Muscle of leg (tissue), 3 donors: ENCODE measurements at regions not wholly inside any gene's neighbourhood (a gene's known extent, or its start where the extent isn't known, plus 50 kb on each side); places are given as distances from the start of the nearest gene placed in this dataset.
"Not testable (repeated sequence)": the region's sequence is repeated elsewhere in the genome, so short reads cannot be mapped to it uniquely, and the experiment has no call there.

Experiments
- DNase-seq: peaks from one replicate; pipeline ENCODE4 v3.0.0; 2013
- H3K27ac ChIP-seq: one replicate; pipeline ENCODE4 v1.5.1; 2013; ENCODE audit warnings: mild to moderate bottlenecking, low read length, control low read depth
- H3K27me3 ChIP-seq: one replicate; pipeline ENCODE4 v1.6.1; 2013; ENCODE audit warnings: low read length; ENCODE audit not compliant: control insufficient read depth, insufficient read depth
- H3K36me3 ChIP-seq: one replicate; pipeline ENCODE4 v1.6.1; 2013; ENCODE audit warnings: low read length; ENCODE audit not compliant: control insufficient read depth, insufficient read depth
- H3K4me1 ChIP-seq: one replicate; pipeline ENCODE4 v1.6.1; 2013; ENCODE audit warnings: low read length; ENCODE audit not compliant: control insufficient read depth, insufficient read depth
- H3K4me3 ChIP-seq: one replicate; pipeline ENCODE4 v1.5.1; 2013; ENCODE audit warnings: low read length, control low read depth
- H3K9me3 ChIP-seq: replicated peaks from 2 replicates; pipeline ENCODE4 v1.6.1; 2013; ENCODE audit warnings: low read depth, low read length; ENCODE audit not compliant: control insufficient read depth
- WGBS: methylation state at CpG from one replicate; pipeline ENCODE4 v1.1.5; 2013; ENCODE audit warnings: missing lambda C conversion rate; ENCODE audit not compliant: insufficient coverage; 5-methylcytosine and 5-hydroxymethylcytosine counted together

DNA sequence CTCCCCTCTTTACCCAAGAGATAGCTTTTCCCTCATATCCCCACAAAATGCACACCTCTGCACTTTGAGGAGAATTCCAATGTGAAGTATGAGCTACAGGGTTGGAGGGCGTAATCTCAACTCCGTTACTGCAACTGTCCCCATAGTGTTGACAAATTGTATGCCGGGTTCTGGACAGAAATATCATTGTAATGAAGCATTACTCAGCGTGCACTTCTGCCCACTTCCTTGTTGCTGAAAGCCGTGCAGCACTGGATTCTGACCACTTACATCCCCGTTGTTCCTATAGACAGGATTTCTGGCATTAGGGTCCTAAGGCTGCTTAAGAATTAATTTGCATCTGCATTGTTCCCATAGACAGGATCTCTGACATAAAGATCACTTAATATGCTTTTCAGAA, 205.6 kb downstream of the RHOU start:
- no peaks in the 10 kb centered on the region for H3K27me3 ChIP-seq
- 56% methylated on average over 3 of the region's 6 CpGs for WGBS
- no peak for DNase-seq
- H3K9me3 ChIP-seq, result no peaks in the 10 kb centered on the region
- H3K4me3 ChIP-seq, result no peak overlapping the region
- H3K4me1 ChIP-seq, result peaks cover 42% of the 10 kb centered on the region
- no peak overlapping the region for H3K27ac ChIP-seq
- H3K36me3 ChIP-seq, result no peaks in the 10 kb centered on the region

DNA sequence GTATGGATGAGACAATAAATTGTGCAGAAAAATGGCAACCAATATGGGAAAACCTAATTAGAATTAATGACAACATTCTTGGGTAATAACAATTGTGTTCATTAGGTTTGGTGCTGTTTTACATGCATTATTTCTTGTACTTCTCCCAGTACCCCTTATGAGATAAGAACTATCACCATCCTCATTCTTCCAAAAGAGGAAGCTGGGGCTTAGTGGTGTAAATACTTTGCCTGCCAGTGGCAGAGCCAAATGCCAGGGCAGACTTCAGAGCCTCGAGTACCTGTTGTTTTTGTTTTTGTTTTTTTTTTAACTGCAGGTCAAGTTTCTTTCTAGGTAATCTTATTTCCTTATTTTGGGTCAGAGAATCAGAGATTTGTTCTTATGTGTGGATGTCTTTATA, 206.4 kb downstream of the RHOU start:
- Histone ChIP-seq H3K9me3 (no peaks in the 10 kb centered on the region), H3K4me3 (no peak overlapping the region), H3K27me3 (no peaks in the 10 kb centered on the region), H3K4me1 (peaks cover 36% of the 10 kb centered on the region), H3K27ac (no peak overlapping the region), H3K36me3 (no peaks in the 10 kb centered on the region)
- DNase-seq, result no peak
- WGBS, result no CpG with 5 or more reads among the region's 1 CpG

DNA sequence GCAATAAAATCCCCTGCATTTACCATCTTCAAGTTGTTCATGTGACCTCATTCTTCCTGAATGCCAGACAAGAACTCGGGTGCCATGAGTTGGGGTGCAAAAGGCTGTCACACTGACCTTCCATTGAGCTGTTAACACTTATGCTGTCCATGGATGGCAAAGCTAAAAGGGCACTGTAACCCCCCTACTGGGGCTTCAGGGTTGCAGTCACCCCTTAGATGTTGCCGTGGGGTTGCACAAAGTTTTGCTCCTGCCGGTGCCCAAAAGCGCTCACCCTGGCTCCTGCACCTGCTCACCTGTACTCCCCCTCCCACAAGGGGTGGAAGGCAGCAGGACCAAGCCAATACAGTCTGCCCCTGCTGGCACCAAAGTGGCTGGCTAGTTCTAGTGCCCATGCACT, 208.2 kb downstream of the RHOU start:
- Histone ChIP-seq H3K27ac (peak overlapping the region; percentile 74), H3K27me3 (no peaks in the 10 kb centered on the region), H3K36me3 (no peaks in the 10 kb centered on the region), H3K9me3 (no peaks in the 10 kb centered on the region), H3K4me3 (no peak overlapping the region), H3K4me1 (peaks cover 18% of the 10 kb centered on the region)
- WGBS, result 98% methylated on average over 4 of the region's 4 CpGs
- DNase-seq, result no peak

DNA sequence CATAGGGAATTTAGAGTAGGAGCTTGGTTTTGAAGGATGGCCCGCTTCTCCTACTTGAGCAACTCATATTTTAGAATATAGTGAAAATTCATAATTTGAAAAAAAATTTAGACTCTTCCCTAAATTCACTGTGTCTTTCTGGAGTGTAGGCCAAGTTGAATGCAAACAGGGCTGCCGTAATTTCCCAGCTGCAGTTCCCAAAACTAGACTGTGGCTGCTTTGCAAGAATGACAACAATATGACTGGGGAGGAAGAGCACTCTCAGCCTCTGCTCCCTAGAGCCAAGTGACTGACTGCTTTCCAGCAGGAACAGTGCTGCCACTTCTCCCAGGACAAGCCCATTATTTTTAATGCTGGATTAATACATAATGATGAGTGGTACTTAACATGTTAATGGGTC, 209.0 kb downstream of the RHOU start:
- Histone ChIP-seq H3K4me3 (no peak overlapping the region), H3K4me1 (peaks cover 11% of the 10 kb centered on the region), H3K27ac (peak overlapping the region; percentile 74), H3K27me3 (no peaks in the 10 kb centered on the region), H3K9me3 (no peaks in the 10 kb centered on the region), H3K36me3 (no peaks in the 10 kb centered on the region)
- WGBS, result 0% methylated on average over 1 of the region's 2 CpGs
- DNase-seq, result peak; percentile 89

DNA sequence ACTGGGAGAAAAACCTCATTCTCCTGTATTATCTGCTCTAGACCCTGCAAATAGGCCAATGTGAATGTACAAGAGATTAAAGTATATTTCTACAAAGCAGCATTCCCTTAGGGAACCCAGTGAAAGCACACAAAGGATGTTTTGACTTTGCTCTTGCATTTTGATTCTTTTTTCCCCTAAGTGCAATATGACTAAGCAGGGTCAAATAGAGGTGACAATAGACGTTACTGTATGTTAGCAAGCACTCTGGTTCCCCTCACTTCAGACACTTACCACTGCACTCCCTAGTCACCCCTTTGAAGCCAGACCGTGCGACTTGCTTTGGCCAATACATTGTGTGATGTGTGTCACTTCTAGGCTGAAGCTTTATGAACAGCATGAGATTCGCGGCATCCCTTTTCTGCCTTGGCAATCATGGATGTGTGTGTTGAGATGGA, 209.7 kb downstream of the RHOU start:
- Histone ChIP-seq H3K27ac (peak overlapping the region; percentile 52), H3K4me1 (peaks cover 9% of the 10 kb centered on the region), H3K9me3 (no peaks in the 10 kb centered on the region), H3K4me3 (no peak overlapping the region), H3K27me3 (no peaks in the 10 kb centered on the region), H3K36me3 (no peaks in the 10 kb centered on the region)
- WGBS, result no CpG with 5 or more reads among the region's 5 CpGs
- DNase-seq, result peak; percentile 74

DNA sequence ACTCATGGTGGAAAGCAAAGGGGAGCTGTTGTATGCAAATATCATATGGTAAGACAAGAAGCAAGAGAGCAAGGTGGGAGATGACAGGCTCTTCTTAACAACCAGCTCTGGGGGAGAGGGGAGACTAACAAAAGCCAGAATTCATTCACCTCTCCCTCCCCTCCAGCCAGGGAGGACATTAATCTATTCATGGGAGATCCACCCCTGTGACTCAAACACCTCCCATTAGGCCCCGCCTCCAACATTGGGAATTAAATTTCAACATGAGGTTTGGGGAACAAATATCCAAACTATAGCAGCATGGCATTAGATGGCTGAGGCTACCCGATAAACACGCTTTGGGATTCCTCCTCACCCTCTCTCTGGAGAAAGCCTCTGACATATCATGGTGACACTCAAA, 210.6 kb downstream of the RHOU start:
- Histone ChIP-seq H3K36me3 (no peaks in the 10 kb centered on the region), H3K27ac (no peak overlapping the region), H3K4me1 (peaks cover 9% of the 10 kb centered on the region), H3K27me3 (no peaks in the 10 kb centered on the region), H3K9me3 (no peaks in the 10 kb centered on the region), H3K4me3 (no peak overlapping the region)
- no peak for DNase-seq
- WGBS, result 100% methylated on average over 1 of the region's 3 CpGs

DNA sequence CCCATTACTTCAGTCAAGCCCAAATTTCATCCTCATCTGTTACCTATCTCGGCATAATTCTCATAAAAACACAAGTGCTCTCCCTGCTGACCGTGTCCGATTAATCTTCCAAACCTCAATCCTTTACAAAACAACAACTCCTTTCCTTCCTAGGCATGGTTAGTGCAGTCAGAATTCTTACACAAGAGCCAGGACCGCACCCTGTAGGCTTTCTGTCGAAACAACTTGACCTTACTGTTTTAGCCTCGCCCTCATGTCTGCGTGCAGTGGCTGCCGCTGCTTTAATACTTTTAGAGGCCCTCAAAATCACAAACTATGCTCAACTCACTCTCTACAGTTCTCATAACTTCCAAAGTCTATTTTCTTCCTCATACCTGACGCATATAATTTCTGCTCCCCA, 214.3 kb downstream of the RHOU start:
- H3K27me3 ChIP-seq, H3K27ac ChIP-seq, H3K4me1 ChIP-seq, DNase-seq, H3K36me3 ChIP-seq, H3K9me3 ChIP-seq, H3K4me3 ChIP-seq: not testable (repeated sequence)
- WGBS, result 64% methylated on average over 6 of the region's 9 CpGs

DNA sequence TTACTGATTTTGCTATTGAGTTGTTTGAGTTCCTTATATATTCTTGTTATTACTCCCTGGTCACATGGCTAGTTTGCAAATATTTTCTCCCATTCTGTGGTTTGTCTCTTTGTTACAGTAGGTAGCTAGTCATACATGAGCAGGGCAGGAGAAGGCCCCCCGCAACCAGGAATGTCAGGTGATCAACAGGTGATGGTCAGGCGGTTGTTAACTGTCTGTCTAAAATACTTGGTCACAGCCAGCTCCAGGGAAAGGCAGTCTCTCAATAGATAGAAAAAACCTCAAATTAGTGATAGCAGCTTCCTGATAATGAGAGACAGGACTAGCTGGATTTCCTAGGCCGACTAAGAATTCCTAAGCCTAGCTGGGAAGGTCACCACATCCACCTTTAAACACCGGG, 217.9 kb downstream of the RHOU start:
- no peak for DNase-seq
- Histone ChIP-seq H3K27ac (no peak overlapping the region), H3K27me3 (no peaks in the 10 kb centered on the region), H3K4me3 (no peak overlapping the region), H3K9me3 (no peaks in the 10 kb centered on the region), H3K36me3 (no peaks in the 10 kb centered on the region), H3K4me1 (peaks cover 12% of the 10 kb centered on the region)
- no CpG with 5 or more reads among the region's 4 CpGs for WGBS

DNA sequence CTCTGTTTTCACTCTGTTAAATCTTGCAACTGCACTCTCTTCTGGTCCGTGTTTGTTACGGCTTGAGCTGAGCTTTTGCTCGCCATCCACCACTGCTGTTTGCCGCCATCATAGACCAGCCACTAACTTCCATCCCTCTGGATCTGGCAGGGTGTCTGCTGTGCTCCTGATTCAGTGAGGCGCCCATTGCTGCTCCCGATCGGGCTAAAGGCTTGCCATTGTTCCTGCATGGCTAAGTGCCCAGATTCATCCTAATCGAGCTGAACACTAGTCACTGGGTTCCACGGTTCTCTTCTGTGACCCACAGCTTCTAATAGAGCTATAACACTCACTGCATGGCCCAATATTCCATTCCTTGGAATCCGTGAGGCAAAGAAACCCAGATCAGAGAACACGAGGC, 218.5 kb downstream of the RHOU start:
- 86% methylated on average over 9 of the region's 11 CpGs for WGBS
- H3K27me3 ChIP-seq, result not testable (repeated sequence)

DNA sequence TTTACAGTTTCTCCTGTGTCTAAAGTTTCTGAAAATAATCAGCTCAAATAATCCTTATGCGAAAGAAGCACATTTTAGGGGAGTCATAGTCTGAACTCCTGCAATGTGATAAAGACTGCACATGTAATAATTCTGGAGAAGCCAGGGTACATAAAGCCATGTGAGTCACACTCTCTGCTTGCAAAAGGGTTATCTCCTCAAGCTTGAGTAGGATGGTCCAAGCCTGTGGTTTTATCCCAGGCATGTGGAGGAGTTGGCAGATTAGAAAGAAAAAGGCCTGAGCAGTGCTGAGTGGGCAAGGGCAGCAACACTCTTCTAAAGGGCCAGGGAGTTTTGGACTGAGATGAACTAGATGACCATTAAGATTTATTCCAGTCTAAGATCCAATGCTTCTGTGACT, 220.4 kb downstream of the RHOU start:
- H3K4me3 ChIP-seq, result no peak overlapping the region
- H3K27me3 ChIP-seq, result no peaks in the 10 kb centered on the region
- DNase-seq, result no peak
- H3K9me3 ChIP-seq, result no peaks in the 10 kb centered on the region
- peaks cover 12% of the 10 kb centered on the region for H3K4me1 ChIP-seq
- WGBS, result no CpG with 5 or more reads among the region's 1 CpG
- no peak overlapping the region for H3K27ac ChIP-seq
- no peaks in the 10 kb centered on the region for H3K36me3 ChIP-seq

More for the DNA sequence above, 218.5 kb downstream of the RHOU start:
- peaks cover 12% of the 10 kb centered on the region for H3K4me1 ChIP-seq
- H3K27ac ChIP-seq, H3K4me3 ChIP-seq, H3K9me3 ChIP-seq, H3K36me3 ChIP-seq, DNase-seq: not testable (repeated sequence)

DNA sequence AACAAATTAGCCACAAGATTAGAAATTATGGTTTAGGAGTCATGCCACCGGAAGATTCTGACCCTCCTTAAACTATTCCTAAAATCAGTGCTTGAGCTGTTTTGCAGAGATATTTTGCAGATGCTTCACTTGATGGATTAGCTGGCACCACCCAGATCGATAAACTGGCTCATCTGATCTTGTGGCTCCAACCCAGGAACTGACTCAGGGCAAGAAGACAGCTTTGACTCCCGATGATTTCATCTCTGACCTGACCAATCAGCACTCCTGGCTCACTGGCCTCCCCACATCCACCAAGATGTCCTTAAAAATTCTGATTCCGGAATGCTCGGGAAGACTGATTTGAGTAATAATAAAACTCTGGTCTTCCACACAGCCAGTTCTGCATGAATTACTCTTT, 221.6 kb downstream of the RHOU start:
- no peak for DNase-seq
- no peaks in the 10 kb centered on the region for H3K36me3 ChIP-seq
- no peaks in the 10 kb centered on the region for H3K27me3 ChIP-seq
- 75% methylated on average over 1 of the region's 5 CpGs for WGBS
- H3K4me1 ChIP-seq, result peaks cover 12% of the 10 kb centered on the region
- no peak overlapping the region for H3K27ac ChIP-seq
- H3K4me3 ChIP-seq, result no peak overlapping the region
- no peaks in the 10 kb centered on the region for H3K9me3 ChIP-seq
